K562 (cell line): ENCODE measurements at regions not wholly inside any gene's neighbourhood (a gene's known extent, or its start where the extent isn't known, plus 50 kb on each side); places are given as distances from the start of the nearest gene placed in this dataset.

Experiments used
- ELF4 ChIP-seq: fragments of 450-650 bp; formaldehyde crosslinking; IDR thresholded peaks from 2 replicates; pipeline ENCODE4 v1.4.0; 2022; ENCODE audit warnings: missing genetic modification characterization
- EP300 ChIP-seq: IDR thresholded peaks from 2 replicates; pipeline ENCODE4 v1.6.1; 2012; ENCODE audit warnings: low read length, improper control_type of control experiment
- HMG20B ChIP-seq: fragments of 250-450 bp; sonication (Bioruptor Pico); IDR thresholded peaks from 2 replicates; pipeline ENCODE4 v1.5.0; 2021; ENCODE audit warnings: mild to moderate bottlenecking
- KDM1A ChIP-seq, 2 experiments: fragments of 450-650 bp; IDR thresholded peaks; 2 replicates each; pipeline ENCODE4 v1.6.1; 2016; ENCODE audit warnings: mild to moderate bottlenecking in 2 of 2
- KDM5B ChIP-seq: fragments of 200-600 bp; sonication (generic); IDR thresholded peaks from 2 replicates; pipeline ENCODE4 v1.6.1; 2012; ENCODE audit warnings: low read depth, mild to moderate bottlenecking, moderate library complexity, low read length, control low read depth, inconsistent platforms; ENCODE audit not compliant: insufficient replicate concordance
- PML ChIP-seq: IDR thresholded peaks from 2 replicates; pipeline ENCODE4 v1.6.1; 2012; ENCODE audit warnings: low read length, inconsistent platforms
- RBM15 ChIP-seq: fragments of 200-400 bp; formaldehyde crosslinking; IDR thresholded peaks from 2 replicates; pipeline ENCODE4 v1.6.1; 2018; ENCODE audit warnings: mild to moderate bottlenecking, low read length, moderate library complexity; ENCODE audit not compliant: insufficient read depth
- TAF1 ChIP-seq: IDR thresholded peaks from 2 replicates; pipeline ENCODE4 v1.6.1; 2011; ENCODE audit warnings: mild to moderate bottlenecking, low read length, moderate library complexity; ENCODE audit not compliant: insufficient read depth, control insufficient read depth, severe bottlenecking; ENCODE audit errors: extremely low read depth
- TAL1 ChIP-seq: fragments of 450-650 bp; IDR thresholded peaks from 2 replicates; pipeline ENCODE4 v1.6.1; 2016; ENCODE audit warnings: mild to moderate bottlenecking
- ZNF12 ChIP-seq: sonication (generic); formaldehyde crosslinking; IDR thresholded peaks from 2 replicates; pipeline ENCODE4 v1.4.0; 2020; ENCODE audit warnings: mild to moderate bottlenecking, missing genetic modification reagents
- ZZZ3 ChIP-seq: fragments of 450-650 bp; IDR thresholded peaks from 2 replicates; pipeline ENCODE4 v1.6.1; 2016; ENCODE audit warnings: antibody characterized with exemption, mild to moderate bottlenecking, moderate library complexity
- TF ChIP-seq, protein P1 (sequence below): fragments of 250-450 bp; sonication (Bioruptor Pico); IDR thresholded peaks from 2 replicates; pipeline ENCODE4 v1.4.0; 2020; ENCODE audit warnings: mild to moderate bottlenecking, moderate library complexity, borderline replicate concordance
- TF ChIP-seq, protein P2 (sequence below): sonication (generic); formaldehyde crosslinking; IDR thresholded peaks from 2 replicates; pipeline ENCODE4 v1.8.0; 2022; ENCODE audit warnings: missing genetic modification reagents, mild to moderate bottlenecking, moderate library complexity, borderline replicate concordance
- TF ChIP-seq, protein P3 (sequence below): sonication (generic); formaldehyde crosslinking; IDR thresholded peaks from 2 replicates; pipeline ENCODE4 v1.8.0; 2023; ENCODE audit warnings: missing genetic modification reagents, mild to moderate bottlenecking, borderline replicate concordance

DNA sequence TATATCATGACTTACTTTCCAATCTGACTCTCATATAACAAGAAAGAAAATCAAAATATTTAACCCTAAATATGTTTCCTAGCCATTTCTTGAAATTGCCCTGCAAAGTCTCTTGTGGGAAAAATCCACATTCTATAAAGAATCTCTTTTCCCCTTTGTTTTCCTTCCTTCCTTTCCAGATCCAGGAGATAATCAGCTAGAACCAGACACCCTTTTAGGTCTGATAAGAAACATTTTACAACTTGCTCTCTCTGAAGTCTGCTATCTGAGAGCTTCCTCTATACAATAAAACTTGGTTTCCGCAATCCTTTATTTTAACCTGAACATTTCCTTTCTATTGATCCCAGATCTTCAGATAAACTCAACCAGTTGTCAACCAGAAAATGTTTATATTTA lies 100.5 kb upstream of the RNU6-1 start (continued):
- TF ChIP-seq ZZZ3 (no peak), KDM5B (no peak), TAF1 (no peak), ELF4 (CRISPR knock-in tag) (no peak), KDM1A (IDR thresholded peaks at IDR 0.05) (0 out of 4 replicates have a peak, but pooled peaks of 1 of the 2 experiments have one; percentile 21), RBM15 (no peak), EP300 (peak; percentile 64; the same call in 1 of the 2 replicates), ZNF12 (CRISPR knock-in tag) (no peak), PML (no peak), HMG20B (no peak), TAL1 (peak; percentile 71)
- TF ChIP-seq, protein P1, sequence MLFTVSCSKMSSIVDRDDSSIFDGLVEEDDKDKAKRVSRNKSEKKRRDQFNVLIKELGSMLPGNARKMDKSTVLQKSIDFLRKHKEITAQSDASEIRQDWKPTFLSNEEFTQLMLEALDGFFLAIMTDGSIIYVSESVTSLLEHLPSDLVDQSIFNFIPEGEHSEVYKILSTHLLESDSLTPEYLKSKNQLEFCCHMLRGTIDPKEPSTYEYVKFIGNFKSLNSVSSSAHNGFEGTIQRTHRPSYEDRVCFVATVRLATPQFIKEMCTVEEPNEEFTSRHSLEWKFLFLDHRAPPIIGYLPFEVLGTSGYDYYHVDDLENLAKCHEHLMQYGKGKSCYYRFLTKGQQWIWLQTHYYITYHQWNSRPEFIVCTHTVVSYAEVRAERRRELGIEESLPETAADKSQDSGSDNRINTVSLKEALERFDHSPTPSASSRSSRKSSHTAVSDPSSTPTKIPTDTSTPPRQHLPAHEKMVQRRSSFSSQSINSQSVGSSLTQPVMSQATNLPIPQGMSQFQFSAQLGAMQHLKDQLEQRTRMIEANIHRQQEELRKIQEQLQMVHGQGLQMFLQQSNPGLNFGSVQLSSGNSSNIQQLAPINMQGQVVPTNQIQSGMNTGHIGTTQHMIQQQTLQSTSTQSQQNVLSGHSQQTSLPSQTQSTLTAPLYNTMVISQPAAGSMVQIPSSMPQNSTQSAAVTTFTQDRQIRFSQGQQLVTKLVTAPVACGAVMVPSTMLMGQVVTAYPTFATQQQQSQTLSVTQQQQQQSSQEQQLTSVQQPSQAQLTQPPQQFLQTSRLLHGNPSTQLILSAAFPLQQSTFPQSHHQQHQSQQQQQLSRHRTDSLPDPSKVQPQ (CRISPR knock-in tag): no peak
- TF ChIP-seq, protein P2, sequence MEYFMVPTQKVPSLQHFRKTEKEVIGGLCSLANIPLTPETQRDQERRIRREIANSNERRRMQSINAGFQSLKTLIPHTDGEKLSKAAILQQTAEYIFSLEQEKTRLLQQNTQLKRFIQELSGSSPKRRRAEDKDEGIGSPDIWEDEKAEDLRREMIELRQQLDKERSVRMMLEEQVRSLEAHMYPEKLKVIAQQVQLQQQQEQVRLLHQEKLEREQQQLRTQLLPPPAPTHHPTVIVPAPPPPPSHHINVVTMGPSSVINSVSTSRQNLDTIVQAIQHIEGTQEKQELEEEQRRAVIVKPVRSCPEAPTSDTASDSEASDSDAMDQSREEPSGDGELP (CRISPR knock-in tag): no peak
- TF ChIP-seq, protein P3, sequence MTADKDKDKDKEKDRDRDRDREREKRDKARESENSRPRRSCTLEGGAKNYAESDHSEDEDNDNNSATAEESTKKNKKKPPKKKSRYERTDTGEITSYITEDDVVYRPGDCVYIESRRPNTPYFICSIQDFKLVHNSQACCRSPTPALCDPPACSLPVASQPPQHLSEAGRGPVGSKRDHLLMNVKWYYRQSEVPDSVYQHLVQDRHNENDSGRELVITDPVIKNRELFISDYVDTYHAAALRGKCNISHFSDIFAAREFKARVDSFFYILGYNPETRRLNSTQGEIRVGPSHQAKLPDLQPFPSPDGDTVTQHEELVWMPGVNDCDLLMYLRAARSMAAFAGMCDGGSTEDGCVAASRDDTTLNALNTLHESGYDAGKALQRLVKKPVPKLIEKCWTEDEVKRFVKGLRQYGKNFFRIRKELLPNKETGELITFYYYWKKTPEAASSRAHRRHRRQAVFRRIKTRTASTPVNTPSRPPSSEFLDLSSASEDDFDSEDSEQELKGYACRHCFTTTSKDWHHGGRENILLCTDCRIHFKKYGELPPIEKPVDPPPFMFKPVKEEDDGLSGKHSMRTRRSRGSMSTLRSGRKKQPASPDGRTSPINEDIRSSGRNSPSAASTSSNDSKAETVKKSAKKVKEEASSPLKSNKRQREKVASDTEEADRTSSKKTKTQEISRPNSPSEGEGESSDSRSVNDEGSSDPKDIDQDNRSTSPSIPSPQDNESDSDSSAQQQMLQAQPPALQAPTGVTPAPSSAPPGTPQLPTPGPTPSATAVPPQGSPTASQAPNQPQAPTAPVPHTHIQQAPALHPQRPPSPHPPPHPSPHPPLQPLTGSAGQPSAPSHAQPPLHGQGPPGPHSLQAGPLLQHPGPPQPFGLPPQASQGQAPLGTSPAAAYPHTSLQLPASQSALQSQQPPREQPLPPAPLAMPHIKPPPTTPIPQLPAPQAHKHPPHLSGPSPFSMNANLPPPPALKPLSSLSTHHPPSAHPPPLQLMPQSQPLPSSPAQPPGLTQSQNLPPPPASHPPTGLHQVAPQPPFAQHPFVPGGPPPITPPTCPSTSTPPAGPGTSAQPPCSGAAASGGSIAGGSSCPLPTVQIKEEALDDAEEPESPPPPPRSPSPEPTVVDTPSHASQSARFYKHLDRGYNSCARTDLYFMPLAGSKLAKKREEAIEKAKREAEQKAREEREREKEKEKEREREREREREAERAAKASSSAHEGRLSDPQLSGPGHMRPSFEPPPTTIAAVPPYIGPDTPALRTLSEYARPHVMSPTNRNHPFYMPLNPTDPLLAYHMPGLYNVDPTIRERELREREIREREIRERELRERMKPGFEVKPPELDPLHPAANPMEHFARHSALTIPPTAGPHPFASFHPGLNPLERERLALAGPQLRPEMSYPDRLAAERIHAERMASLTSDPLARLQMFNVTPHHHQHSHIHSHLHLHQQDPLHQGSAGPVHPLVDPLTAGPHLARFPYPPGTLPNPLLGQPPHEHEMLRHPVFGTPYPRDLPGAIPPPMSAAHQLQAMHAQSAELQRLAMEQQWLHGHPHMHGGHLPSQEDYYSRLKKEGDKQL (CRISPR knock-in tag): no peak
